Adipocyte (in vitro differentiated cells): ENCODE measurements at regions not wholly inside any gene's neighbourhood (a gene's known extent, or its start where the extent isn't known, plus 50 kb on each side); places are given as distances from the start of the nearest gene placed in this dataset.
"Not testable (repeated sequence)": the region's sequence is repeated elsewhere in the genome, so short reads cannot be mapped to it uniquely, and the experiment has no call there.

Experiments
- DNase-seq: peaks from one replicate; pipeline ENCODE4 v3.0.0-alpha.2; 2015; ENCODE audit warnings: low read depth
- H3K27me3 ChIP-seq: replicated peaks from 2 replicates; pipeline ENCODE4 v1.7.0; 2013; ENCODE audit warnings: mild to moderate bottlenecking, low read length, moderate library complexity; ENCODE audit not compliant: control insufficient read depth, insufficient read depth
- H3K36me3 ChIP-seq: 2 replicates; pipeline ENCODE4 v1.7.0; 2013; ENCODE audit warnings: low read length, mild to moderate bottlenecking, moderate library complexity; ENCODE audit not compliant: control insufficient read depth, insufficient read depth, severe bottlenecking
- H3K4me1 ChIP-seq: 2 replicates; pipeline ENCODE4 v1.7.0; 2013; ENCODE audit warnings: mild to moderate bottlenecking, low read length, moderate library complexity; ENCODE audit not compliant: control insufficient read depth, insufficient read depth
- H3K4me3 ChIP-seq: 2 replicates; pipeline ENCODE4 v1.7.0; 2013; ENCODE audit warnings: mild to moderate bottlenecking, low read length, moderate library complexity
- H3K9ac ChIP-seq: 2 replicates; pipeline ENCODE4 v1.7.0; 2013; ENCODE audit warnings: mild to moderate bottlenecking, low read length, moderate library complexity
- H3K9me3 ChIP-seq: 2 replicates; pipeline ENCODE4 v1.7.0; 2013; ENCODE audit warnings: mild to moderate bottlenecking, low read length, moderate library complexity; ENCODE audit not compliant: control insufficient read depth

DNA sequence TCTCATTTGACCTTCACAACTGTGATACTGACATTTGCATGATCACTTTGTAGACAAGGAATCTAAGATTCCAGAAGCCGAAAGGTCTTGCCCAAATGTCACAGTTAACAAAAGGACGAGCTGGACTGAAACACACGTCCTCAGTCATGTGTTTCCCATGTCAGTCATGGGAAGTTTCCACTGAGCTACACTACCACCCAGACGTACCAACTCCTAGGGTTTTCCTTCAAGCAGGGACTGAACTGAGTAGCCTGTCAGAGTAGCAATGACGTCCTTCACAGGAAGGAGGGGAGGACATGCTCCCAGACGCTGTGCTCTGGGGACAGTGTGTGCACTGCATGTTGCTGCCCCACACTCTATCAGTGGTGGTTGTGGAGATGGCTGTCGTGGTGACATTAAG, 215.8 kb upstream of the SMLR1 start:
- Histone ChIP-seq H3K27me3 (no peaks in the 10 kb centered on the region), H3K4me3 (no peak overlapping the region), H3K9ac (no peak overlapping the region), H3K36me3 (no peaks in the 10 kb centered on the region), H3K4me1 (no peaks in the 10 kb centered on the region), H3K9me3 (no peaks in the 10 kb centered on the region)
- no peak for DNase-seq

DNA sequence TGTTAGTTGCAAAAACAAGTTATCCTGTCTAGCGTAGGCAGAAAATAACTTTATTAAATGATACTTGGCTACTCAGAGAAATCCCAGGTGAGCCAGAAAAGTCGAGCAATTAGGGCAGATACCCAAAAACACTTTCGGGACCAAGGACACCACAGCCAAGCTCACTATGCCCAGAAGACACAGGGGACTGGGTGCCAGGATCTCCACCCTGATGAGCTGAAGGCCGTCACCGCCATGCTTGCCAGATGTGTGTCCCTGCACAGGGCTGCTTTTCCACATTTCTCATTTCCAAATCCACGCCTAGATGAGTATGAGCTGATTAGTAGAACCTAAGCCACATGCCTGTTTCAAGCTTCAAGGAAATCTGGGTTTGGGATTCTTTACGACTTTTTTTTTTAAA, 214.0 kb upstream of the SMLR1 start:
- Histone ChIP-seq H3K9me3 (no peaks in the 10 kb centered on the region), H3K9ac (no peak overlapping the region), H3K4me3 (no peak overlapping the region), H3K36me3 (no peaks in the 10 kb centered on the region), H3K27me3 (no peaks in the 10 kb centered on the region), H3K4me1 (no peaks in the 10 kb centered on the region)
- no peak for DNase-seq

DNA sequence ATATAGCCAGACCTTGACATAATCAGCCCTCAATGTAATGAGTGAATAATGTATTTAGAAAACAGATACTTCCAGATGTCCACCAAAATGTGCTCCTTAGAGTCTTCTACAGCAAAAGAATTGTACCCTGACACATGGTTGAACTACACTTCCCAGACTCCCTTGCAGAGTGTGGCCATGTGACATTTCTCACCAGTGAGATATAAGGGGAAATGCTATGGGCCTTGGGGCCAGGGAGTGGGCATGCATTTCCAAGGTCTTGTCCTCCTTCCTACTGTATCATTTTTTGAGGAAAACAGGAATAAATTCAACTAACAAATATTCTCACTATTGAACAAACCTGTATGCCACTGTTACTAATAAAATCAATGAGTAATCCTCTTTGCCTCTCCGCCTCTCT, 211.4 kb upstream of the SMLR1 start:
- Histone ChIP-seq H3K4me3 (no peak overlapping the region), H3K36me3 (no peaks in the 10 kb centered on the region), H3K9me3 (no peaks in the 10 kb centered on the region), H3K9ac (no peak overlapping the region), H3K4me1 (peaks cover 8% of the 10 kb centered on the region), H3K27me3 (no peaks in the 10 kb centered on the region)
- no peak for DNase-seq

DNA sequence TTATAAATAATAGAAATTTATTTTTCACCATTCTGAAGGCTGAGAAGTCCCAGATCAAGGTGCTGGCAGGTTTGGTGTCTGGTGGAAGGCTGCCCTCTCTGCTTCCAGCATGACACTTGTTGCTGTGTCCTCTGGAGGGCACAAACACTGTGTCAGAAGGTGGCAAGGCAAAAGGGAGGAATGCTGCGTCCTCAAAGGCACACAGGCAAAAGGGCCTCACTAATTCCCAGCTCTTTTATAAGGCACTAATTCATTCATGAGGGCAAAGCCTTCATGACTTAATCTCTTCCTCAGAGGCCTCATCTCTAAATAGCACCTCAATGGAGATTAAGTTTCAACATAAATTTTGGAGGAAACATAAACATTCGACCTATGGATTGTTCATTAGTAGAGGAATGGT, 209.5 kb upstream of the SMLR1 start:
- H3K4me1 ChIP-seq = peaks cover 8% of the 10 kb centered on the region
- H3K9ac ChIP-seq = no peak overlapping the region
- no peaks in the 10 kb centered on the region for H3K36me3 ChIP-seq
- H3K9me3 ChIP-seq = no peaks in the 10 kb centered on the region
- no peaks in the 10 kb centered on the region for H3K27me3 ChIP-seq
- no peak for DNase-seq
- H3K4me3 ChIP-seq = no peak overlapping the region

DNA sequence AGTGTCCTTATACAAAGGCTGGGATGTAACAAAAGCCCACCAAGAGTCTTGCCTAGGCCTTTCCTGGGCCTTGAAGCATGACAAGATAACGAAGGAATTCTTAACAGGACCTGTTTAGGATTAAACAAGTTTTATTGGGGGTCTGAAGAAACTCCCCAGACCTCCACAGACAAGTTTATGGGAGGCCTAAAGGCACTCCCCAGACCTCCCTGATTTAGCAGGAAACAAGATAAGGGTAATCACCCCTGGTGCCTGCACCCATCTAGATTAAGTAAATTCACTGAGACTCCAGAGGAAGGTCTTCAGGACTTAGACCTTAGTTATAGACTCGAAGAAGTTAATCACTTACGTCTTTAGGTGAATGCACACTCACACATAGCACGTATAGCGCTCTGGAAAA, 208.4 kb upstream of the SMLR1 start:
- not testable (repeated sequence) for DNase-seq, H3K36me3 ChIP-seq, H3K4me3 ChIP-seq, H3K9ac ChIP-seq, H3K4me1 ChIP-seq, H3K27me3 ChIP-seq, H3K9me3 ChIP-seq

DNA sequence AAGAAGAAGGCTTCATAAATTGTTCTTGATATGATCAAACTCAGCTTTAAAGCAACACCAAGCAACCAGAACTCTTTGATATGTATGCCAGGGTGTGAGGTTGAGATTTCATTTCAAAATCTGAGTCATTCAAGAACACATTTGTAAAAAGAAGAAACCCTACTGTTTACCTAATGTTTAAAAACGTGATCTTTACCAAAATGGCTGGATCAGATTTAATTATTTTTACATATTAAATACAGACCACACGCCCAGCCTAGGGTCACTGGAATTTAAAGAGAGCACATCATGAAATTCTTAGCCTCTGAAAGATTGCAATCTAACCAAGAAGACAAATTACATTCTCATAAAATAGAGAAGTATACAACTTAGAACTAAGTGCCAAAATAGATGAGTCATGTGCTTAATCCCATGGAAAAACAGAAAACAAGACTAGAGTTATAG, 206.8 kb upstream of the SMLR1 start:
- Histone ChIP-seq H3K9ac (no peak overlapping the region), H3K9me3 (peaks cover 10% of the 10 kb centered on the region), H3K36me3 (no peaks in the 10 kb centered on the region), H3K4me3 (no peak overlapping the region), H3K4me1 (peaks cover 8% of the 10 kb centered on the region), H3K27me3 (no peaks in the 10 kb centered on the region)
- peak; percentile 36 for DNase-seq

DNA sequence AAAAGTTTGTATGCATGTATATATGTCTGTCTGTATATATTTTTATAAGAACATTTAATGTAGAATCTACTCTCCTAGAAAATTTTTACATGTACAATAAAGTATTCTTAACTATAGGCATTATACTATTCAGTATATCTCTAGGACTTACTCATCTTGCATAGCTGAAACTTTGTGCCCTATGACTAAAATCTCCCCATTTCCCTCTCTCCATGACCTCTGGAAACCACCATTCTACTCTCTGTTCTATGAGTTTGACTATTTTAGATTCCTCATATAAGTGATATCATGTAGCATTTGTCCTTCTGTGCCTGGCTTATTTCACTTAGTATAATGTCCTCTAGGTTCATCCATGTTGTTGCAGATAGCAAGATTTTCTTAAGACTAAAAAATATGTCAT, 205.1 kb upstream of the SMLR1 start:
- DNase-seq = no peak
- no peaks in the 10 kb centered on the region for H3K36me3 ChIP-seq
- H3K4me1 ChIP-seq = peaks cover 20% of the 10 kb centered on the region
- no peaks in the 10 kb centered on the region for H3K27me3 ChIP-seq
- no peak overlapping the region for H3K4me3 ChIP-seq
- H3K9ac ChIP-seq = no peak overlapping the region
- H3K9me3 ChIP-seq = peaks cover 10% of the 10 kb centered on the region

DNA sequence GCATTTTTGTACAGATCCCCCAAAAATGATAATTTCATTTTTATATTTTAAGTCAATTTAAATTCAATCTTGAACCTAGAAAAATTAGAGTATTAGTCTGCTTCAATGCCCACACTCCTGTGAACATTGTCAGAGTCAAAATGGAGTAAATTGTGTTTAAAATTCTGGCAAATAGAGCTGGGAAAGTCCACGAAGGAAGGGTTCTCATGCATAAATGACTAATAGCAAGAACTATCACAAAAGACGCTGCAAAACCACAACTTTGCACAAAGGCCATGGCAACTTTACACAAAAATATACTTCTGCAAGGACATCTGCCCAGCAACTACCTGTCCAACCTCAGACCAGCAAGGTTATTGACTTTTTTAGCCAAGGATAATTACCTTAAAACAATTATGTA, 203.2 kb upstream of the SMLR1 start:
- H3K4me3 ChIP-seq = no peak overlapping the region
- peaks cover 20% of the 10 kb centered on the region for H3K4me1 ChIP-seq
- peaks cover 10% of the 10 kb centered on the region for H3K9me3 ChIP-seq
- no peaks in the 10 kb centered on the region for H3K36me3 ChIP-seq
- DNase-seq = no peak
- no peak overlapping the region for H3K9ac ChIP-seq
- H3K27me3 ChIP-seq = no peaks in the 10 kb centered on the region

DNA sequence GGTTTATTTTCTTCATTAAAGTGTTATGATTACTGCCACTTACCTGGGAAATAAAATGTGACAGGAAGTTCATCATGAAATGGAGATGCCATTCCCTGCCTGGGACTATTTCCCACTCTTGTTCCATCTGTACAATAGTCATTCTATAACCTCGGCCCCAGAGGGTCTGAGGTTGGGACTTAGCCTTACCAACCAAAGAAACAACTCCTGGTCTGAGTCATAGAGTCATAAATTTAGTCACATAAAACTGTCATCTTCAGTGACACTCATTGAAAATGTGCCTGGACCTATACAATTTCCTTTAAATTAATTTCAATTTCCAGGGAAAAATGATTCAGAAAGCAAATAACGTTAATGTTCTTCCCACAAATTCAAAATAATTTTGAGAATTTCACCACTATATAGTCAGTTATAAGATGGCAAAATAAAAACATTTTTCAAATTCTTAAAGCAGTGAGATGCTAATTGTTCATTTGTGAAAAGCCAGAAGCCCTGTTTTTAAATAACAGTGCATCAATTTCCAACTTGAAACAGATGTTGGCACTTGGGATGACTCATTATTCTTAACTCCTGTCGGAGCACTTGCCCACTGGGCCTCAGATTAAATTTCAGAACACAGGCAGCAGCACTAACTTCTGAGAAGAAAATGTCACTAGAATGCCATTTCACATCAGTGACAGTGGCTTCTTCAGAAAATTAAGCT, 201.2 kb upstream of the SMLR1 start:
- peak; percentile 79 for DNase-seq
- Histone ChIP-seq H3K27me3 (no peaks in the 10 kb centered on the region), H3K4me1 (peaks cover 12% of the 10 kb centered on the region), H3K9ac (no peak overlapping the region), H3K4me3 (no peak overlapping the region), H3K36me3 (no peaks in the 10 kb centered on the region), H3K9me3 (peaks cover 10% of the 10 kb centered on the region)

DNA sequence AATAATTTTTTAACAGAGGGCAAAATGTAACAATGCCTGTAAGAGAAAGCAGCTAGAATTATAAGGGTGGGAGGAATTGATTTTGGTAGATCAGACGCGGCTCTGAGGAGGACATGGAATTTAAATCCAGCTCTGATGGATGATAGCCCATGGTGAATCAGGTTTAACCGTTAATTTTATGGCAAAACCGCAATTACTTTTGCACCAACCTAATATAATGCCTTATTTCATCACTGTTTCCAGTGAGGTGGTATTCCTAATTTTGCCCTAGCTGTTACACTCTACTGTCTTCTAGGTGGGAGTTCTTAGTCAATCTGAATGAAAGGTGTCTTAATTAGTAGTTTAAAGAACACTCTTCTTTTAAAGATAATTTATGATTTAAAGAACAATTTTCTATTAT, 198.3 kb upstream of the SMLR1 start:
- Histone ChIP-seq H3K4me3 (no peak overlapping the region), H3K9ac (no peak overlapping the region), H3K36me3 (no peaks in the 10 kb centered on the region), H3K27me3 (no peaks in the 10 kb centered on the region), H3K4me1 (peaks cover 12% of the 10 kb centered on the region), H3K9me3 (no peaks in the 10 kb centered on the region)
- DNase-seq = no peak

DNA sequence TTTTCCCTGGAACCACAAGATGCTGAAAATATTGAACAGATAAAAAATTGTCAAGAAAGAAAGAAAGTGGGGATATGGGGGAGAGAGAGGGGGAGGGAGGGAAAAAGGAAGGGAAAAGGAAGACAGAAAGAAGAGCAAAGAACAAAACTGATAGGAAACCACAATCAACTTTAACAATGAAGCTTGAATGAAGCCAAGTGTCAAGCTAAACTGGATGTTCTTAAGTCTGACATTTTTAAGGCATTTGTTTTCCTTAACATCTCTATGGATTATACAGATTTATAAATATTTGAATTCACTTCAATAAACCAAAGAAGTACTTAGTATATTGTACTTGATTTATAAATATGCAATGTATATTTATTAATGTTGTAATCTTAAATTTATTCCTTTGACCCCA, 197.6 kb upstream of the SMLR1 start:
- Histone ChIP-seq H3K9me3 (no peaks in the 10 kb centered on the region), H3K36me3 (no peaks in the 10 kb centered on the region), H3K9ac (no peak overlapping the region), H3K27me3 (no peaks in the 10 kb centered on the region), H3K4me1 (peaks cover 12% of the 10 kb centered on the region), H3K4me3 (no peak overlapping the region)
- no peak for DNase-seq

DNA sequence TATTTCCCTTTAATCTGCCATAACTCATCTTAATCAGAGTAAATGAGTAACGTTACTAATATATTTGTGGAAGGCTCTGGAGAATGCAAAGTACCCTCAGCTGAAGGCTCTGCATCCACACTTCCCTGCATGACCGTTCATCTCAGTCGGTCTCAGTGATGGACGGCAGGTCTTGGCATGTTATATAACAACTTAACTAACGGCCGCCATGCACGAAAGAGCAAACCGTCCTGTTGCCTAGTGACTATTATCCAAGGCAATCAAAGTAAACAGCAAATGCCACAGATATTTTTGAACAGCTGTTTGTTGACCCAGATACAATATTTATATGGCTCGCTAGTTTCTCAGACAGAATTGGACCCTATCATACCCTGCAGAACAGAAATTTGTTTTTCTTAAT, 194.9 kb upstream of the SMLR1 start:
- Histone ChIP-seq H3K4me3 (peak overlapping the region; percentile 10), H3K4me1 (no peaks in the 10 kb centered on the region), H3K9me3 (no peaks in the 10 kb centered on the region), H3K36me3 (no peaks in the 10 kb centered on the region), H3K27me3 (no peaks in the 10 kb centered on the region), H3K9ac (no peak overlapping the region)
- no peak for DNase-seq
